ENCODE measurements at regions not wholly inside any gene's neighbourhood (a gene's known extent, or its start where the extent isn't known, plus 50 kb on each side); places are given as distances from the start of the nearest gene placed in this dataset.

DNA sequence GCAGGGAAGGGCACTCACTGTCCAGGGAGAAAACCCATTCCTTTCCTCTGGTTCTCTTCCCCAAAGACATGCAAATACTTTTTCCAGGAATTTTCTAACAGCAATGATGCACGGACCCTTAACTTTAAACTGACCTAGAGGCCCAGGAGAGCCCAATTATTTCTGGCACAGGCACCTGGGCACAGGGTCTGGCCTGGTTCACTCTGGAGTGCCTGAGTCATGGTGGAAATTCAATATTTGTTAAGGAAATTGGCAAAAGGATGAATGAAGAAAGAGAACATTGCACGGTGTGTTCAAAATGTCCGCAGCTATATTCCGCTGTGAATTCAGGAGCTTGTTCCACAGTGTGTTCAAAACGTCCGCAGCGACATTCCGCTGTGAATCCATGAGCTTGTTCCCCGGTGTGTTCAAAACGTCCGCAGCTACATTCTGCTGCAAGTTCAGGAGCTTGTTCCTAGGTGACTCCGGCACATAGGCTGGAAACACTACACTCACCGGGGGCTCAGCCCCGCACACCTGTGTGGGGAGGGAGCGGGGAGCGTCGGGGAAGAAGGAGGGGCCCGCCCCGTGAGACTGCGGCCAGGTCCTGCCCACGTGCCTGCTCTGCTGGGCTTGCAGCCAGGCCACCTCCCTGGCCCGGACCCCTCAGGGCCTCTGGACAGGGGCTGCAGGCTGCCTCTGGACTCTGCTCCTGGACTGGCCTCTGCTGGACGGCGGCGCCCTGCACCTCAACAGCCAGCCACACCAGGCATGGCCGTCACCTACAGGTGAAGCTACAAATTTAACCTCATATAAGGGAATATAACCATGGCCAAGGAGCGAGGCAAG, 72.0 kb upstream of the FAM20C start:
- Histone ChIP-seq H3K27me3 (no peaks in the 10 kb centered on the region), H3K36me3 (no peaks in the 10 kb centered on the region), H3K9me3 (no peaks in the 10 kb centered on the region), H3K27ac (peak overlapping the region in 3 of 4 donors; percentile 16 to 58 (median 51)), H3K4me3 (no peak overlapping the region), H3K4me1 (peaks cover 6 to 10% of the 10 kb centered on the region in 2 donors)
- intact Hi-C loops (cut with DNase I; ENCODE audit: low total_unique reads) = no loop called here
- no peak for ATAC-seq
- no peak for DNase-seq
- in situ Hi-C loops (cut with MboI; ENCODE audit: low sequenced_read_pairs in 4 of 4) = no loop called here
- no peak for TF ChIP-seq CTCF (IDR thresholded peaks at IDR 0.05 in 4 of 5, conservative IDR thresholded peaks at IDR 0.05 in 1 of 5)
- no peak for TF ChIP-seq POLR2A (IDR thresholded peaks at IDR 0.05)

GRCh38 chr7:121002-121785, 71.2 kb upstream of the FAM20C start:
- no peak for TF ChIP-seq CTCF (IDR thresholded peaks at IDR 0.05 in 4 of 5, conservative IDR thresholded peaks at IDR 0.05 in 1 of 5)
- H3K4me1 ChIP-seq = peaks cover 0 to 1% of the 10 kb centered on the region in 2 donors
- H3K36me3 ChIP-seq = no peaks in the 10 kb centered on the region
- H3K27ac ChIP-seq = peak overlapping the region in 1 of 4 donors; percentile 26
- DNase-seq (no peak), ATAC-seq (no peak)
- no peaks in the 10 kb centered on the region for H3K9me3 ChIP-seq
- in situ Hi-C loops (cut with MboI; ENCODE audit: low sequenced_read_pairs in 4 of 4) = no loop called here
- H3K4me3 ChIP-seq = no peak overlapping the region
- intact Hi-C loops (cut with DNase I; ENCODE audit: low total_unique reads) = no loop called here
- no peaks in the 10 kb centered on the region for H3K27me3 ChIP-seq

DNA sequence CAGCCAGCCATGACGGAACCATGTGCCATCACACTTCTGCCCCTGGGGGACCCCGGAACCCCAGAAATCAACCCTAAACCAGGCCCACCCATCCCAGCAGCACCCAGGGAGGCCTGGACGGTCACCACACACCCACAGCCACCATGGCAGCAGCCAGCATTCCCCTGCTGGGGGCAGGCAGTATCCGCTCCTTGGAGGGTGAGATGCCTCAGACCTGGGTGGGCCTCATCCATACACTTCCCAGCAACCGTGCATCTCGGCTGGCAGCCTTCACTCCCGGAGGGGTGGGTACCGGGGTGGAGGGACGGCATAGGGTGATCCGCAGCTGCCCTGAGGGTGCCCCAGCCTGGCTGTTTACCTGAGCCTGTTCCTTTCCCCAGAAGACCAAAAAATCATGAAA, 69.1 kb upstream of the FAM20C start:
- intact Hi-C loops (cut with DNase I; ENCODE audit: low total_unique reads) (no loop called here), in situ Hi-C loops (cut with MboI; ENCODE audit: low sequenced_read_pairs in 4 of 4) (no loop called here)
- Histone ChIP-seq H3K4me3 (no peak overlapping the region), H3K4me1 (no peaks in the 10 kb centered on the region), H3K9me3 (no peaks in the 10 kb centered on the region), H3K27me3 (no peaks in the 10 kb centered on the region), H3K36me3 (no peaks in the 10 kb centered on the region), H3K27ac (no peak overlapping the region)
- DNase-seq (no peak), ATAC-seq (no peak)
- TF ChIP-seq POLR2A (IDR thresholded peaks at IDR 0.05) (no peak), CTCF (IDR thresholded peaks at IDR 0.05 in 4 of 5, conservative IDR thresholded peaks at IDR 0.05 in 1 of 5) (no peak)

DNA sequence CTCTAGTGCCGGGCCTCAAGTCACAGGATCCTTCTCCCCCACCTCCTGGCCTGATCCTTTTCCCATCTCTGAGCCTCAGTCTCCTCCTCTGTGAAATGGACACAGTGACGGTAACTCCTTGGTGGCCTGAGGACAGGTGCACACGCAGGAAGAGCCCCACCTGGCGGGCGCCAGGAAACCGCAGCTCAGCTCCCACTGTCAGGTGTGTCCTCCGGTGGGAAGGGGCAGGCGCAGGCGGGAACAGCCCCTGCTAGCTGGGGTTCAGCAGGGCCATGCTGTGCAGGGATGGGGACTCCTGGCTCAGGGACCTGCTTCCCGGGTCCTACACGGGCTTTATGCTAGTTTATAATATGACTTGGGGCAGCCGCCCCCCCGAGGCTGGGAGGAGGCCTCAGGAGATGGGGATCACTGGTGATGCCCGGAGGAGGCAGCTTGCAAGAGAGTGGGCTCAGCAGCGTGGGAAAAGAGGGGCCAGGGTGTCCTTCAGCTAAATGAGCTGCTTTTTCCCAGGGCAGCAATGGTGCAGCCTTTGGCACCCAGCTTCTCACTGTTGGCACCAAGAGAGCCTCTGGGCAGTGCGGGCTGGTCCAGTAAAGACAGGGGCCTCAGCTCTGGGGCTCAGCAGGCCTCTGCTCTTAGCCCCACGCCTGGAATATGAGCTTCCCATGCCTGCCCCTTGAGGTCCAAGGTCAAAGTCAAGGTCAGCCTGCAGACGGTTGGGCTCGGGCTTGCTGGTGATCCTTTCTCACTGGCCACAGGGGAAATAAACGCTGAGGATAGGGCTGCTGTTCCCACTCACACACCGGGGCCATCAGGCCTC, 68.0 kb upstream of the FAM20C start:
- intact Hi-C loops (cut with DNase I; ENCODE audit: low total_unique reads) = no loop called here
- no peak for DNase-seq

More for the DNA sequence above, 68.0 kb upstream of the FAM20C start:
- Histone ChIP-seq H3K27me3 (no peaks in the 10 kb centered on the region), H3K9me3 (no peaks in the 10 kb centered on the region), H3K4me3 (no peak overlapping the region), H3K27ac (no peak overlapping the region), H3K4me1 (peaks cover 2% of the 10 kb centered on the region in 2 donors), H3K36me3 (no peaks in the 10 kb centered on the region)
- in situ Hi-C loops (cut with MboI; ENCODE audit: low sequenced_read_pairs in 4 of 4) = no loop called here
- no peak for ATAC-seq
- TF ChIP-seq CTCF (IDR thresholded peaks at IDR 0.05 in 4 of 5, conservative IDR thresholded peaks at IDR 0.05 in 1 of 5) (no peak), POLR2A (IDR thresholded peaks at IDR 0.05) (no peak)

Measured in gastrocnemius medialis (tissue), 4 donors.